NCI-H1436 (cell line): ENCODE measurements at regions not wholly inside any gene's neighbourhood (a gene's known extent, or its start where the extent isn't known, plus 50 kb on each side); places are given as distances from the start of the nearest gene placed in this dataset.
"Not testable (repeated sequence)": the region's sequence is repeated elsewhere in the genome, so short reads cannot be mapped to it uniquely, and the experiment has no call there.

Experiments used
- DNase-seq: peaks from one replicate; lab custom pipeline; 2025; lab: John Stamatoyannopoulos, UW

DNA sequence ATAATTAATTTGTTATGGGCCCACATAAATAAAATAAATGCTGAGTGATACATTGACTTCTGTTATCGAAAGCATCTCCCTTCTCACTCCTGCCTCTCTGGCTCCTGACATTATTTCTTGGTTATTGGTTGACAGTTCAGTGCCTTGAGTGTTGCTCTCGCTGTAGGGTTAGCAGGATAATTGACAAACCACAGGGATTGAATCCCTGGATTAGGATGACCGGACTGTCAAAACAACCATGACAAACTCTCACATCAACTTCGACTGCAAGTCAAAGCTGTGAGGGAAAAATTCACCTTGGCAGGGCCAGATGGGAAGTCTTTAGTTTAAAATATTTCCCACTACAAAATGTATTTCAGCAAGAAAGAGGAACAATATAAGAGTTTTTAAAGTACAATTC lies 245.4 kb upstream of the TFAP2D start:
- no peak for DNase-seq

DNA sequence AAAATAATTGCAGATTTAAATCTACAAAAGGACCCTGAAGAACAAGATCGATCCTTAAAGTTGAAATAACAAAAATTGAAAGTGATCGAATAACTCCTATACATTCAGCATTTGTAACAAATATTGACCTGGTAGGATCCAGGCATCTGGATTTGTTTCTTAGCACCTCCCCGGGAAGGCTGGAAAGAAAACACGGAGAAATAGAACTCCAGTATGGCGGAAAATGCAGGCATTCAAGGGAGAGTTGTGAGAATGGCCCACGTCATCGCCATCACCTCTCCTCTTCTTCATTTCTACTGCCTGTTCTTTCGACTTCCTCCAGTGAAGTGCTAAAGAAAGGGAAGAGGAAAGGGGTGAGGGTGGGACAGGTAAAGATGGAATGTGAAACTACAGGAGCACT lies 242.3 kb upstream of the TFAP2D start:
- DNase-seq: no peak

DNA sequence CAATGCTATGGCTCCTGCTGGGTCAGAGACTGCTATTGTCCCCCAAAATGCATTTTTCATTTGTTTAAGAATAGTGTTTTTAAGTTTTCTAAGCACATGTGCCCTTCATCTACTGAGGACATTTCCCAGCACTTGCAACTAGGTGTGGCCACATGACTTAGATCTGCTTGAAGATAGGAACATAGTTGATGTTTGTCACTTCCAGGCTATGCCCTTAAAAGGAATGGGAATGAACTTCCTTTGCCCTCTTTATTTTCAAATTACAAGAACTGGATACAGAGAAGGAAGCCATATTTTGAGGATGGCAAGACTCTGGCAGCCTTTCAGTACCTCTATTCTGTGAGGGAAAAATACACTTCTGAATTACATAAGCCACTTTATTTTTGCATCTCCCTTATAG lies 203.0 kb upstream of the TFAP2D start:
- no peak for DNase-seq

DNA sequence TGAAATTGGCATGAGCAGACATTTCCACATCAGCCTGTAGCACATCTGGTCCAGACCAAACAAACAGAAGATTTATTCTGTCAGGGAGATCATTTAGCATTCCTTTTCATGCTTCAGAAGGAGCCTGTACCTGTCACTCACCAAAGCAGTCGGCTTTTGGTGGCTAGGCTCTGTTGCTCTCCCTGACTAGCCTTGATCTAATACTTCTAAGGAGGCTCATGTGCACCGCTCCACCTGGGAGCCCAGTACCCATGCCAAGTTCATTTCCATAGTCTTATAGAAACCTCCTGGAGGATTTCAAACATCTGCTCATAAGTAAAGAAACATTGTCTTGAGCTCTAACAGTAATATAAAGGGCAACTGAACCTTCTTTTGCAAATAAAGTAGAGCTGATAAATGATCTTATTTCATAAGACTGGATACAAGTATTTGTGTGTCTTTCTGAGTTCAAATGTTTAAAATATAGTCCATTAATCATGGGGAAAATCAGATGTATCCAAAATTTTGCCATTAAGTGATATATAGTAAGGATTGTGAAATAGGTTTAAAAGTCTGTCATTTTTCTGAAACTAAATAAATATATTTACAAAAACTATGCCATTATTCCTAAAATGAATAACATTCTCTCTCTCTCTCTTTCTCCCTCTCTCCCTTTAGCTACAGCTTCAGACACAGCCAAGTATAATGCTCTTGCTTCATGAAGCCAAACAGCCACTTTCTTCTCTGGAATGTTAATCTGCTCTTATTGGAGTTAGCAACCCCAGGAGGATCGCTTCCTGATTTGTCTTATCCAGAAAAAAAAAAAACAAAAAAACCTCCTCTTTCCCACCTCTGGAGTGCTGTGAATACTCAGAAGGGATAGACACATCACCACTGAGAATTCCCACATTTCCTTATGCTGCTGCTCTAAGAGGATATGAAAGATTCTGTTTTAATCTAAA lies 192.7 kb upstream of the TFAP2D start:
- DNase-seq: no peak

- DNase-seq: no peak
Measured at GRCh38 chr6:50524341-50524740, 189.0 kb upstream of the TFAP2D start.

GRCh38 chr6:50527985-50528384 lies 185.3 kb upstream of the TFAP2D start:
- DNase-seq: no peak

DNA sequence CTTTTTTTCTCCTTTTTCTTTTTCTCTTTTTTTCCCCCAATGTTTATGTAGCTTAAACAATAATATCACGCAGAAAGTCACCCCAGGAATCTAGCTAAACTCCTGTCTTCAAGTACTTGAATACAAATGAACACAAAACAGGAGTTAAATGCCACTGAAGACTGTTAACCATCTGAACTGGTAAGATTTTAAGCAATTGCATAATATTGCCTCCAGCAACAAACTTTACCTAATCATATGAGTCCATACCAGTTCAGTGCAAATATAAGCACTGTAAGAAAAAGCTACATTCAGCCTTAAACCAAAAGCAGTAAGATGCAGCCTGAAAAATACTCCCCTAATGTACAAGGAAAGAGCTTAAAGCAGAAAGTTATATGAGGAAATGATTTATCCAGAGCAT lies 173.9 kb upstream of the TFAP2D start:
- no peak for DNase-seq

DNA sequence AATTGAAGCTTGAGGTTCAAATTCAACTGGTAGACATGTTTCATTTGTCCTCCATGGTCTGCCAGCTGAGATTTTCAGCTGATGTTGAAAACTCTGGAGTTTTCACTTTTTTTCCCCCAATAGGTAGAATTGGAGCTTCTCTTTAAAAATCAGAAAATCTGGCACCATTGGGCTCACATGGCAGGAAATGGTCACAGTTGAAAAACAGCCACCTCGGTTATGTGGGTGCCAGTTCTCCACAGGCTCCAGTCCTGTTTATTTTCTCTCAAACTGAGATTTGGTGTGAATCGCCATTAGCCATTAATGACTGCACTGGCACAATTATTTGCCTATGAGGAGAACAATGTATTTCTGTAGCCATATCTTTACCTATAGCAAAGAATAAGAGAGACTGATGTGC lies 171.4 kb upstream of the TFAP2D start:
- no peak for DNase-seq

- DNase-seq: no peak
Measured at GRCh38 chr6:50543666-50544065, 169.7 kb upstream of the TFAP2D start.

- DNase-seq: no peak
Measured at GRCh38 chr6:50549026-50549425, 164.3 kb upstream of the TFAP2D start.

- DNase-seq: no peak
Measured at GRCh38 chr6:50549475-50549874, 163.9 kb upstream of the TFAP2D start.

DNA sequence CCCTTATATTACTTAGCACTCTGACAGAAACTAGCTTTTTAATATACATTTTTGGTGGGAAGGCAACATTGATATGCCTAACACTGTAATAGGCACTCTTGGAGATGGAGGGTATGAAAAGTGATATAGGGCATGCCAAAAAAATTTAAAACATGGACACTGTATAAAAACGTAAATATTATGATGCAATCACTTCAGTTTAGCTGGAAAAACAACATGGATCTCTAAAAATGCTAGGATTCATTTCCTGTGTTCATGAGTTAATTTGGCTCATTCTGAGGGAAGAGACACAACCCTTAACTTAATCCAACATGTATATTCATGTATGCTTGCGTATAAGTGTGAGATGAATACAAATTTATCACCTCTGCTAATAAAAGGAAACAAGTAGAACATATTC lies 157.3 kb upstream of the TFAP2D start:
- DNase-seq: no peak

GRCh38 chr6:50565004-50565403 lies 148.3 kb upstream of the TFAP2D start:
- no peak for DNase-seq

GRCh38 chr6:50571230-50571629 lies 142.1 kb upstream of the TFAP2D start:
- DNase-seq: not testable (repeated sequence)

DNA sequence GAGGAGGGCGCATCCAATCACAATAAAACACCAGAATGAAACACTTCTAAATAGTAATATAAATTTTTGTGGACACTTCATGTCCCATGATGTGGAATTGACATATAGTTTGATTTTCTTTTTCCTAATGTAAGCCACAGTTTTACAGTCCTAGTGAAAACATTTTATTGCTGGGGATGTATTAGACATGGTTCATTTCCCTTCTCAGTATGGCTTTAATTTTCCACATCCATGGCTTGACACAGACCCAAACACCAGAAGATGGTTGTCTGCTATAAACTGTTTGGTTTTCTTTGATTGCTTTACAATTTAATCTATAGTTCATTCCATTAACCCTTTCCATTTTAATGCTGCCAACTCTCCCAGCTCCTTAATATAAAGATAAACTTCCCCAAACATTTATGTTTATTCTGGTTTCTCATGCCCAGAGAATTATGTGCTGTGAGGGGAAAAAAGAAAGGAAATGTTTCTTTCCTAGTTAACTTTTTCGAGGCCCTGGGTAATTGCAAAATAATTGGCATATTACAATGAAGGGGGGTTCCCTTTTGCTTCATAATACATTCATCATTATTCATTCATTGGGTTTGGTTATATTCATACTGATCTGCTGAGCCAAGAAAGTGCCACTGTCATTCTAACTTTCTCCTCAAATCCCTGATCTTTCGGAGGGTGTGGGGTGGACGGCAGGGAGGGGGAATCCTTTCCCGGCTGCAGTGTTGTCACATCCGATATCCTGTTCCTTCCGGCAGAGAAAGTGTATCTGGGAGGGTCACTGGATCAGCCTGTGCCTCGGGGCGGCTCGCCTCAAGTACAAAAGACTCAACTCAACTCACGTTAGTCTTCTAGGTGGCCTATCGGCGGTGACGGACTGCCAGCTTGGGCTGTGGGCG lies 127.6 kb upstream of the TFAP2D start:
- DNase-seq: no peak

GRCh38 chr6:50586331-50586675 lies 127.0 kb upstream of the TFAP2D start:
- no peak for DNase-seq

DNA sequence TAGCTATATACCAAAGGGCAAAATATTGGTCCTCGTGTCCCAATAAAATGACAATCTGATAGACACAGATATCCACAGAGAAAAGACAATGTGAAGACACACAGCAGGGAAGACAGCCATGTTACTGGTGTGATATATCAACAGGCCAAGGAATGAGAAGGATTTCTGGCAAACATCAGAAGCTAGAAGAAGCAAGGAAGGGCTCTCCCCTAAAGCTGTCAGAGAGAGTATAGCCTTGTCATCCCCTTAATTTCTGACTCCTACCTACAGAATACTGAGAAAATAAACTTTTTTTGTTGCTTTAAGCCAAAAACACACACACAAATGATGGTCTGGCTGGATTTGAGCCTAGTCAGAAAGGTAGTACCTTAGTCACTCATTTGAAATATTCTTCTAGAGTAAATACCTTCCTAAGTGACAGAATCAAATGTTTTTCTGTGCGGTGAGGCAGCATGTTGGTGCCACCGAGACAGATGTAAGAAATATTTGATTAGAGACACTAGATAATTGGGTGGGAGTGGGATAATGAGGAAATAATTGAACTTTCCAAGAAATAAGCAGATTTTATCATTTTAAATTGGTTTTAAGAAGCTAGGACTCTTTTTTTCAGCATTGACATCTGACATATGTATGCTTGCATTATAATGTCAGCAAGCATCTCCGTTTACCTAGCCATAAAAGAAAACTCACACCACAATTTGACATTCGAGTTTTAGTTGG lies 123.4 kb upstream of the TFAP2D start:
- no peak for DNase-seq

DNA sequence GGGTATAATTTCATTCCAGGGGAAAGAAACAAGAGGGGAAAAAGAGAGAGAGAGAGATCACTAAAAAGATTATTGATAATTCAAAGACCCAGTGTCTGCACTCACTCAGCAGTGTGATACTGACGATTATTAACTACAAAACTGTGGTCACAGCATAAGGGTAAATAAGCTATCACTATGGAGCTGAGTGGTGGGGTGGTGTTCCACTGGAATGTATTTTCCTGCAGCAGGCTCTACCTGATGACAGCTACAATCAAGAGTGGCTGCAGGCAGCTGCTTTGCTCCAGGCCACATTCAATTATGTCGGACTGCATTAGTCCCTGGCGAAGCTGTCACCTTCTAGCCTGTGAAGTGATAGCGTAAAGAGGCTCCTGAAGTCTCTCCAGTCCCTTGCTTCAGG lies 122.2 kb upstream of the TFAP2D start:
- DNase-seq: no peak

DNA sequence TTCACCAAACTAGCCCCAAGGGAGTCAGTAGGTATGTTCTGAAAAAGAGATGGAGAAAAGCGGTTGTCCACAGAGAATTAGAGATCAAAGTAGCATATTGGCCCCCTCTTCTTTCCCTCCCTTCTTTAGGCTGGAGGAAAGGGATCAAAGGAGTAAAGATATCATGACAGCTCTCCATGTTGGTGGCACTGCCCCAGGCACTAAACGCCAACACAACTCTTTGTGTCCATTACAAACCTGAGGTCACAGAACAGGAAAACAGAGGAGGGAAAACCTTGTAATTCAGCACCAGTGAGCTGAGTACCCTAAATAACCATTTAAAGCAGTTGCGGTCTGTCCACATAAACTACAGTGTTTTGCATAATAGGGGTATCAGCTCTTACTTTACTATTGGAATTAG lies 113.0 kb upstream of the TFAP2D start:
- no peak for DNase-seq

DNA sequence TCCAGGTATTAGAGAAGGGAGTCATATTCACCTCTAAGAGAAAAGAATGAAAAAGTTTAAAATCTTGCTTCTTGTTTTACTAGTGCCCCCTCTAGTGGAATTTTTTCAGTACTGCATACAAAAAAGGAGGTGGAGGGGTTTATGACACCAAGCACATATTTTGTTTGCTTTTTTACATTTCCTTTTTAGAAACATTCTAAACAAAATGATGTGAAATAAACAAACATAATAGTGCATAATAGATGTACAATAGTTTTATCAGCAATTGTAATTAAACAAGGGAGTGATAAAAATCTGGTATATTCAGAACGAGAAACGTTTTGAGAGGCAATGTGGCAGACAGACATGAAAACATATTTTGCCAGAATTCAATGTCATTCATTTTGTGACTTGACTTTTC lies 111.0 kb upstream of the TFAP2D start:
- DNase-seq: peak; percentile 2

DNA sequence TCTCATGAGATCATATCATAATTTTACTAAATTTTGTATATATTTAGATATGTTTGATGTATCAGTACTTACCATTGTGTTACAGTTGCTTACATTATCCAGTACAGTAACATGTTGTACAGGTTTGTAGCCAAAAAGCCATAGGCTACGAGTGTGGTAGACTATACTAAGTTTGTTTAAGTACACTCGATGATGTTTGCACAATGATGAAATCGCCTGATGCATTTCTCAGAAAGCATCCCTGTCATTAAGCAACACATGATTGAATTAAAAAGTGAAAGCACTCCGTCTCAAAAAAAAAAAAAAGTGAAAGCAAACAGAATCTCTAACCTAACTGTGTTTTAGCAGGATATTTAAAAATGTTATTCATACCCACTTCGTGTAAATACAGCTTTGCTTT lies 104.9 kb upstream of the TFAP2D start:
- DNase-seq: no peak

DNA sequence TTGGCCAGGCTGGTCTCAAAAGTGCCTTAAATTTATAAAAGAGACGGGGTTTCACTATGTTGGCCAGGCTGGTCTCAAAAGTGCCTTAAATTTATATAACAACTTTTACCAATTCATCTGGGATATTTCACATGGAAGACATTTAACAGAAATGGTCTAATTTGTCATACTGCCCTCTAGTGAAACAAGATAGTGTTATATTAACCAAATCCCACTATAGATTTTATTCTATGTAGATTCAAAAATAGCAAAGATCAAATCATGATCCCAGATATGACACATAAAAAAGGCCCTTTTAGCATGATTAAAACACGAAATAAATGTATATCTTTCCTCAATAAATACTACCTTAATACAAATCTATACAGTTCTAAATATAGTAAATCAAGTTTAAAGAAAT lies 102.8 kb upstream of the TFAP2D start:
- DNase-seq: no peak

DNA sequence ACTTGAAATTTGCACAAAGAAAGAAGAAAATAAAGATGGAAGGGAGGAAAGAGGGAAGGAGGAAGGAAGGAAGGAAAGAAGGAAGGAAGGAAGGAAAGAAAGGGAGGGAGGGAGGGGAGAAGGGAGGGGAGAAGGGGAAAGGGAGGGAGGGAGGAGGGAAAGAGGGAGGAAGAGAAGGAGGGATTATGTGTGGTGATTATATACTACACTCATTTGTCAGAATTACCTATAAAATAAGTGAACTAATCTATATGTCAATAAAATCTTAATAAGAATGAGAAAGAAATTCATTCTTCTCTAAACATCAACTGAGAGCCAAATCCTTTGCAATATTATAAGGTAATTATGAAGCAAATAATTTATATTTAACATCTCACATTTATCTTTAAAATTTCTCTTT lies 77.9 kb upstream of the TFAP2D start:
- DNase-seq: no peak
